Upper lobe of left lung (tissue), 4 donors: ENCODE measurements at regions not wholly inside any gene's neighbourhood (a gene's known extent, or its start where the extent isn't known, plus 50 kb on each side); places are given as distances from the start of the nearest gene placed in this dataset.

Source experiments
- EP300 ChIP-seq, 4 donors: sonication (generic); formaldehyde crosslinking; IDR thresholded peaks; one replicate each; pipeline ENCODE4 v1.5.1; 2017; ENCODE audit warnings: antibody characterized with exemption in 4 of 4, control low read depth in 2 of 4
- POLR2A ChIP-seq, 4 donors: fragments of 450-650 bp; IDR thresholded peaks; one replicate each; pipeline ENCODE4 v1.5.1; 2016 to 2017; ENCODE audit warnings: antibody characterized with exemption in 4 of 4, mild to moderate bottlenecking in 2 of 4
- POLR2AphosphoS5 ChIP-seq, 2 donors: sonication (generic); formaldehyde crosslinking; IDR thresholded peaks; one replicate each; pipeline ENCODE4 v1.5.1; 2017; ENCODE audit warnings: antibody characterized with exemption in 2 of 2
- TF ChIP-seq, protein P1 (sequence below), 6 experiments: fragments of 450-650 bp in 4 of 6; fragments of 200-600 bp in 2 of 6; sonication (generic) in 2 of 6; IDR thresholded peaks; one replicate each; pipeline ENCODE4 v1.5.1; 2016 to 2019; ENCODE audit warnings: antibody characterized with exemption in 6 of 6

DNA sequence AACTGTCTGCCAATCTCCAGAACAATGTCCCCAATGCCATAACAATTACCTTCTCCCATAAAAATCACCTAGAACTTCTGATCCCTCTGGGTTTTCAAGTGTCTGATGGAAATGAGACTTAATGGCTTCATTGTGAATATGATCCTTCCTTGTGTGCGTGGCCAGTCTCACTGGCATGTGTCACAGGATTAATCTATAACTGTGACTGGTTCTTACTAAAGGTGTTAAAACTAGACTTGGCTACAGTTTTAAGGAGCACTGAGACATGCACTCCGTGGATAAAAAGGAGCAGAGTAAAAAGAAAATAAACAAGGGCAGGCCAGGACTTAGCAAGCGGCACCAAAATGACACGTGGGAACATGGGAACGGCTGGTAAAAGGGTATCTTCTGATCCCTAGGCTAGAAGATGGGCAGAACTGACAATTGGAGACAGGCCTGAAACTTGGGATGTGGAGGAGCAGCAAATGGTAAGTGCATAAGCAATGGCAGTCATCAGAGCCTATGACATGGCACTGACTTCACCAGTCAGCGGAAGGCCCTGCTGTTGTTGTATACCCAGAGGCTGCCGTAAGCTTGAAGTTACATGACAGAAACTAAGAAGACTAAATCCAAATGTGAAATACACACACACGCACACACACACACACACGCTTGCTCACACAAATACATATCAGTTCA, 256.6 kb upstream of the NOCT start:
- TF ChIP-seq POLR2A (IDR thresholded peaks at IDR 0.05) = no peak
- TF ChIP-seq, protein P1, sequence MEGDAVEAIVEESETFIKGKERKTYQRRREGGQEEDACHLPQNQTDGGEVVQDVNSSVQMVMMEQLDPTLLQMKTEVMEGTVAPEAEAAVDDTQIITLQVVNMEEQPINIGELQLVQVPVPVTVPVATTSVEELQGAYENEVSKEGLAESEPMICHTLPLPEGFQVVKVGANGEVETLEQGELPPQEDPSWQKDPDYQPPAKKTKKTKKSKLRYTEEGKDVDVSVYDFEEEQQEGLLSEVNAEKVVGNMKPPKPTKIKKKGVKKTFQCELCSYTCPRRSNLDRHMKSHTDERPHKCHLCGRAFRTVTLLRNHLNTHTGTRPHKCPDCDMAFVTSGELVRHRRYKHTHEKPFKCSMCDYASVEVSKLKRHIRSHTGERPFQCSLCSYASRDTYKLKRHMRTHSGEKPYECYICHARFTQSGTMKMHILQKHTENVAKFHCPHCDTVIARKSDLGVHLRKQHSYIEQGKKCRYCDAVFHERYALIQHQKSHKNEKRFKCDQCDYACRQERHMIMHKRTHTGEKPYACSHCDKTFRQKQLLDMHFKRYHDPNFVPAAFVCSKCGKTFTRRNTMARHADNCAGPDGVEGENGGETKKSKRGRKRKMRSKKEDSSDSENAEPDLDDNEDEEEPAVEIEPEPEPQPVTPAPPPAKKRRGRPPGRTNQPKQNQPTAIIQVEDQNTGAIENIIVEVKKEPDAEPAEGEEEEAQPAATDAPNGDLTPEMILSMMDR (IDR thresholded peaks at IDR 0.05) = no peak
- TF ChIP-seq EP300 (IDR thresholded peaks at IDR 0.05) = no peak
- no peak for TF ChIP-seq POLR2AphosphoS5 (IDR thresholded peaks at IDR 0.05)
